A673 (cell line): ENCODE measurements at regions not wholly inside any gene's neighbourhood (a gene's known extent, or its start where the extent isn't known, plus 50 kb on each side); places are given as distances from the start of the nearest gene placed in this dataset.

Experiments used
- CTCF ChIP-seq: fragments of 300-800, 200-600 bp; sonication (generic); conservative IDR thresholded peaks from 2 replicates; pipeline ENCODE4 v1.5.1; 2017; ENCODE audit warnings: low read depth, mild to moderate bottlenecking, antibody characterized with exemption, low read length, moderate library complexity, mixed read lengths
- EZH2 ChIP-seq: fragments of 200-600 bp; sonication (generic); IDR thresholded peaks from 2 replicates; pipeline ENCODE4 v1.6.1; 2017; ENCODE audit warnings: borderline replicate concordance, low read depth, mild to moderate bottlenecking, mixed read lengths, antibody characterized with exemption, low read length; ENCODE audit not compliant: poor library complexity, severe bottlenecking

- TF ChIP-seq CTCF (peak; percentile 90), EZH2 (no peak)
Observed at GRCh38 chr9:1939926-1940368, 75.2 kb upstream of the SMARCA2 start.
